ENCODE measurements at regions not wholly inside any gene's neighbourhood (a gene's known extent, or its start where the extent isn't known, plus 50 kb on each side); places are given as distances from the start of the nearest gene placed in this dataset.

- DNase-seq: no peak
- intact Hi-C loops (cut with DNase I): no loop called here
- Histone ChIP-seq H3K27me3 (no peaks in the 10 kb centered on the region), H3K4me1 (no peaks in the 10 kb centered on the region), H3K9me3 (no peaks in the 10 kb centered on the region), H3K27ac (no peak overlapping the region), H3K4me3 (no peak overlapping the region), H3K36me3 (no peaks in the 10 kb centered on the region)
- 88 to 96% methylated on average over 1 of the region's 1 CpG for WGBS, 2 donors
- TF ChIP-seq POLR2A (IDR thresholded peaks at IDR 0.05): no peak
Observed at GRCh38 chr6:97459986-97460385, 177.0 kb upstream of the MMS22L start.

- no peaks in the 10 kb centered on the region for H3K9me3 ChIP-seq
- intact Hi-C loops (cut with DNase I): no loop called here
- WGBS, 2 donors: 75 to 78% methylated on average over 7 of the region's 7 CpGs
- no peak overlapping the region for H3K27ac ChIP-seq
- TF ChIP-seq EP300 (IDR thresholded peaks at IDR 0.05) (no peak), CTCF (IDR thresholded peaks at IDR 0.05) (no peak), POLR2AphosphoS5 (IDR thresholded peaks at IDR 0.05) (no peak), POLR2A (IDR thresholded peaks at IDR 0.05) (no peak)
- DNase-seq: no peak
- H3K36me3 ChIP-seq: no peaks in the 10 kb centered on the region
- H3K4me1 ChIP-seq: no peaks in the 10 kb centered on the region
- H3K4me3 ChIP-seq: no peak overlapping the region
- H3K27me3 ChIP-seq: no peaks in the 10 kb centered on the region
Observed at GRCh38 chr6:97460394-97461080, 177.5 kb upstream of the MMS22L start.

- intact Hi-C loops (cut with DNase I): no loop called here
- H3K4me1 ChIP-seq: no peaks in the 10 kb centered on the region
- no peak overlapping the region for H3K27ac ChIP-seq
- no peaks in the 10 kb centered on the region for H3K27me3 ChIP-seq
- DNase-seq: no peak
- H3K4me3 ChIP-seq: no peak overlapping the region
- H3K36me3 ChIP-seq: no peaks in the 10 kb centered on the region
- 40 to 45% methylated on average over 3 of the region's 3 CpGs for WGBS, 2 donors
- no peaks in the 10 kb centered on the region for H3K9me3 ChIP-seq
- TF ChIP-seq CTCF (IDR thresholded peaks at IDR 0.05): no peak
- TF ChIP-seq POLR2AphosphoS5 (IDR thresholded peaks at IDR 0.05): no peak
- TF ChIP-seq EP300 (IDR thresholded peaks at IDR 0.05): no peak
- TF ChIP-seq POLR2A (IDR thresholded peaks at IDR 0.05): no peak
Observed at GRCh38 chr6:97461218-97461617, 178.2 kb upstream of the MMS22L start.

- Histone ChIP-seq H3K4me1 (no peaks in the 10 kb centered on the region), H3K9me3 (no peaks in the 10 kb centered on the region), H3K36me3 (no peaks in the 10 kb centered on the region), H3K27me3 (no peaks in the 10 kb centered on the region), H3K27ac (no peak overlapping the region), H3K4me3 (no peak overlapping the region)
- TF ChIP-seq POLR2AphosphoS5 (IDR thresholded peaks at IDR 0.05): no peak
- TF ChIP-seq EP300 (IDR thresholded peaks at IDR 0.05): no peak
- TF ChIP-seq CTCF (IDR thresholded peaks at IDR 0.05): no peak
- TF ChIP-seq POLR2A (IDR thresholded peaks at IDR 0.05): no peak
- no peak for DNase-seq
- 78 to 88% methylated on average over 3 of the region's 3 CpGs for WGBS, 2 donors
- intact Hi-C loops (cut with DNase I): no loop called here
Observed at GRCh38 chr6:97462031-97462430, 179.0 kb upstream of the MMS22L start.

GRCh38 chr6:97462938-97463598 lies 180.1 kb upstream of the MMS22L start:
- no peak for DNase-seq
- no peak overlapping the region for H3K4me3 ChIP-seq
- H3K27ac ChIP-seq: no peak overlapping the region
- intact Hi-C loops (cut with DNase I): no loop called here
- TF ChIP-seq POLR2A (IDR thresholded peaks at IDR 0.05) (no peak), POLR2AphosphoS5 (IDR thresholded peaks at IDR 0.05) (no peak), EP300 (IDR thresholded peaks at IDR 0.05) (no peak)
- WGBS, 2 donors: 52 to 60% methylated on average over 4 of the region's 4 CpGs
- H3K9me3 ChIP-seq: no peaks in the 10 kb centered on the region
- H3K36me3 ChIP-seq: no peaks in the 10 kb centered on the region
- H3K27me3 ChIP-seq: no peaks in the 10 kb centered on the region
- H3K4me1 ChIP-seq: no peaks in the 10 kb centered on the region

Measured in sigmoid colon (tissue), 6 donors.